HFFc6 (cell line): ENCODE measurements at regions not wholly inside any gene's neighbourhood (a gene's known extent, or its start where the extent isn't known, plus 50 kb on each side); places are given as distances from the start of the nearest gene placed in this dataset.

ENCODE experiments used
- DNase-seq: peaks from one replicate; pipeline ENCODE4 v3.0.0-alpha.2; 2018
- H3K27ac Mint-ChIP-seq: 2 replicates; pipeline ENCODE4 v1.8.0; 2020; ENCODE audit warnings: mild to moderate bottlenecking, mixed read lengths
- H3K27me3 Mint-ChIP-seq: 2 replicates; pipeline ENCODE4 v1.8.0; 2021; ENCODE audit warnings: mild to moderate bottlenecking, moderate library complexity, mixed read lengths; ENCODE audit not compliant: insufficient read depth
- H3K36me3 Mint-ChIP-seq: 2 replicates; pipeline ENCODE4 v1.8.0; 2021; ENCODE audit warnings: low read depth, mixed read lengths
- H3K4me1 Mint-ChIP-seq: 2 replicates; pipeline ENCODE4 v1.8.0; 2020; ENCODE audit warnings: low read depth, mixed read lengths
- H3K4me3 Mint-ChIP-seq: 2 replicates; pipeline ENCODE4 v1.8.0; 2020; ENCODE audit warnings: mild to moderate bottlenecking, moderate library complexity, mixed read lengths
- H3K9me3 Mint-ChIP-seq: 2 replicates; pipeline ENCODE4 v1.8.0; 2020; ENCODE audit warnings: mild to moderate bottlenecking, mixed read lengths
- TF ChIP-seq, protein P1 (sequence below): fragments of 200-600 bp; sonication (generic); IDR thresholded peaks from 2 replicates; pipeline ENCODE4 v1.5.0; 2021; ENCODE audit warnings: antibody characterized with exemption, mild to moderate bottlenecking

DNA sequence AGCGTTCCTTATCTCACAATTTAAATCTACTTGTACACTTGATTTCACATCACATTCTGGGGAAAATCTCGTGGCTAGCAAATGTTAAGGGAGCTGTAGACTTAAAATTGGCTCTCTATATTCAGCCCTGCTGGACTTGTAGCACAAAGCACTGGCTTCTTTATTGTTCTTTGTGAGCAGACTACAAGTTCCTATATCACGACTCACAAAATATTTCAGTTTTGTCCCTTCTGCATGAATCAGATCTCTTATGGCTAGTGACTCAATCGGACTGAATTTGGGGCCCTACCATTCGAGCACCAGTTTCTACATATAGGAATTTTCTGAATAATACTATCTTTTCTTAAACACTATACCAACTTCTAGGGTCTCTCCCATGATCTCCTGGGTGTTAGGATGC, 390.1 kb downstream of the ADAM29 start:
- no peaks in the 10 kb centered on the region for H3K36me3 Mint-ChIP-seq
- peaks cover 18% of the 10 kb centered on the region for H3K4me1 Mint-ChIP-seq
- DNase-seq = no peak
- no peaks in the 10 kb centered on the region; the same call in 1 of the 2 replicates for H3K9me3 Mint-ChIP-seq
- H3K27me3 Mint-ChIP-seq = peaks cover 3% of the 10 kb centered on the region
- TF ChIP-seq, protein P1, sequence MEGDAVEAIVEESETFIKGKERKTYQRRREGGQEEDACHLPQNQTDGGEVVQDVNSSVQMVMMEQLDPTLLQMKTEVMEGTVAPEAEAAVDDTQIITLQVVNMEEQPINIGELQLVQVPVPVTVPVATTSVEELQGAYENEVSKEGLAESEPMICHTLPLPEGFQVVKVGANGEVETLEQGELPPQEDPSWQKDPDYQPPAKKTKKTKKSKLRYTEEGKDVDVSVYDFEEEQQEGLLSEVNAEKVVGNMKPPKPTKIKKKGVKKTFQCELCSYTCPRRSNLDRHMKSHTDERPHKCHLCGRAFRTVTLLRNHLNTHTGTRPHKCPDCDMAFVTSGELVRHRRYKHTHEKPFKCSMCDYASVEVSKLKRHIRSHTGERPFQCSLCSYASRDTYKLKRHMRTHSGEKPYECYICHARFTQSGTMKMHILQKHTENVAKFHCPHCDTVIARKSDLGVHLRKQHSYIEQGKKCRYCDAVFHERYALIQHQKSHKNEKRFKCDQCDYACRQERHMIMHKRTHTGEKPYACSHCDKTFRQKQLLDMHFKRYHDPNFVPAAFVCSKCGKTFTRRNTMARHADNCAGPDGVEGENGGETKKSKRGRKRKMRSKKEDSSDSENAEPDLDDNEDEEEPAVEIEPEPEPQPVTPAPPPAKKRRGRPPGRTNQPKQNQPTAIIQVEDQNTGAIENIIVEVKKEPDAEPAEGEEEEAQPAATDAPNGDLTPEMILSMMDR = no peak
- no peak overlapping the region for H3K27ac Mint-ChIP-seq
- no peak overlapping the region; the same call in 1 of the 2 replicates for H3K4me3 Mint-ChIP-seq

DNA sequence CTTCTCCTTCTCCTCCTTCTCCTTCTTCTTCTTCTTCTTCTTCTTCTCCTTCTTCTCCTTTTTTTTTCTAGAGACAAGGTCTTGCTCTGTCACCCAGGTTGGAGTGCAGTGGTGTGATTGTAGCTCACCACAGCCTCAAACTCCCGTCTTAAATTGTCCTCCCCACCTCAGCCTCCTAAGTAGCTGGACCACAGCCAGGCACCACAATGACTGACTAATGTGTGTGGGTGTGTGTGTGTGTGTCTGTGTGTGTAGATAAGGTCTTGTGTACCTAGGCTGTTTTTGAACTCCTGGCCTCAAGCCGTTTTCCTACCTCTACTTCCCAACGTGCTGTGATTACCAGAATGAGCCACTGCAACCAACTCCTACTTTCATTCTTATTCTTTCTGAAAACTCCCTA, 390.9 kb downstream of the ADAM29 start:
- Mint-ChIP-seq H3K36me3 (no peaks in the 10 kb centered on the region), H3K9me3 (no peaks in the 10 kb centered on the region; the same call in 1 of the 2 replicates), H3K4me1 (peaks cover 18% of the 10 kb centered on the region), H3K4me3 (0 out of 2 replicates have a peak overlapping the region, but pooled peaks have one; percentile 2), H3K27me3 (peaks cover 3% of the 10 kb centered on the region), H3K27ac (peak overlapping the region; percentile 20; the same call in 1 of the 2 replicates)
- DNase-seq = no peak
- TF ChIP-seq, protein P1 = no peak

DNA sequence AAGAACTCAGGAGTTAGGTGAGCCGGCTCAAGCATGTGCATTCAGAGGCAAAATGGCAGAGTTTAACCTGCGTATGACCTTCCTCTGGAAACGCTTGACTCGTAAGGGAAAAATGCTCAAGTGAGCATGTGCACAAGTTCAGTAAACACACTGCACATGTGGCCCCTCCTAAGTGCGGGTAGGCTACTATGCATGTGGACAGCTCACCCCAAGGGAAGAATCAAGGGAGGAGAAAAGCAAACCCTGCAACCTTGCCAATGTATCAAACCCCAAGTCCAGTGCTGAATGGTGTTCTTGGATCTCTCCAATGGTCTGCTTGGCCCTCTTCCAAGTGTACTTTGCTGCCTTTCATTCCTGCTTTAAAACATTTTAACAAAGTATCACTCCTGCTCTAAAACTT, 407.1 kb downstream of the ADAM29 start:
- no peaks in the 10 kb centered on the region; the same call in 1 of the 2 replicates for H3K27me3 Mint-ChIP-seq
- DNase-seq = no peak
- no peak overlapping the region for H3K27ac Mint-ChIP-seq

DNA sequence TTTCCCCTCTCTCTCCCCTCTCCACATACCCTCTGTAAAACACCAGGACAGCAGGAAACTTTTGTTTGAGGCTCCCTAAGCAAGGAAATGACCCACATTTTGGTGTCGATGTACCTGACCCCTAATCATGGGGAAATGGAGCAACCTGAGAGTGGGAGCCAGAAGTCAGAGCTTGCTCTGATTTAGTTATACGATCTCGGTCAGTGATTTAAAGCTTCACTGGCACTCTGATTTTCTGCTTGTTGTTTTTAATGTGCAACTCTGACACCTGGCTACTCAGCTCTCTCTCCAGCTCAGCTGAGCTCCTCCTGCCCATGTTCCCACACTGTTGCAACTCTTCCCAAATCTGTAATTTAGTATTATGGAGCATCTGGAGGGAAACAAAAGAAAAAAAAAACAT, 408.6 kb downstream of the ADAM29 start:
- DNase-seq = no peak
- no peaks in the 10 kb centered on the region; the same call in 1 of the 2 replicates for H3K9me3 Mint-ChIP-seq
- no peaks in the 10 kb centered on the region; the same call in 1 of the 2 replicates for H3K27me3 Mint-ChIP-seq
- no peak overlapping the region for H3K27ac Mint-ChIP-seq
- H3K36me3 Mint-ChIP-seq = 0 out of 2 replicates have a peak, but pooled peaks cover 5% of the 10 kb centered on the region
- no peak overlapping the region for H3K4me3 Mint-ChIP-seq
- H3K4me1 Mint-ChIP-seq = peaks cover 10% of the 10 kb centered on the region; the same call in 1 of the 2 replicates
- TF ChIP-seq, protein P1 = no peak

More for the DNA sequence above, 407.1 kb downstream of the ADAM29 start:
- Mint-ChIP-seq H3K4me1 (peaks cover under 1% of the 10 kb centered on the region; the same call in 1 of the 2 replicates), H3K36me3 (no peaks in the 10 kb centered on the region), H3K9me3 (no peaks in the 10 kb centered on the region; the same call in 1 of the 2 replicates), H3K4me3 (no peak overlapping the region)
- TF ChIP-seq, protein P1 = no peak

DNA sequence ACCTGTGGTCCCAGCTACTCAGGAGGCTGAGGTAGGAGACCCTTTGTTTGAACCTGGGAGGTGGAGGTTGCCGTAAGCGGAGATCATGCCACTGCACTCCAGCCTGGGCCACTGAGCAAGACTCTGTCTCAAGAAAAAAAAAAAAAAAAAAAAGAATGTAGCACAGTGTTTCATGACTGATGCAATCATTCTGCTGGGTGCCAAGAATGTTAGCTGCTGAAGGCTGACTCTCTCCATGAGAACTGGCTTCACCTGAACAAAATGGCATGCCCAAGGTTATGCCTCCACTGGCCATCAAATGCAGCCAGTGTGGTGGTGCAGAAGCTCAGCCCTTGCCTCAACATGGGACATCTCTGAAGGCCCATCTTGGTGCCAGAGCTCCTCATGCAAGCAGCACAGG, 412.1 kb downstream of the ADAM29 start:
- TF ChIP-seq, protein P1 = no peak
- peaks cover 10% of the 10 kb centered on the region; the same call in 1 of the 2 replicates for H3K4me1 Mint-ChIP-seq
- H3K9me3 Mint-ChIP-seq = no peaks in the 10 kb centered on the region
- H3K36me3 Mint-ChIP-seq = 0 out of 2 replicates have a peak, but pooled peaks cover 5% of the 10 kb centered on the region
- H3K4me3 Mint-ChIP-seq = no peak overlapping the region
- H3K27ac Mint-ChIP-seq = peak overlapping the region; percentile 59; the same call in 1 of the 2 replicates
- no peak for DNase-seq
- no peaks in the 10 kb centered on the region; the same call in 1 of the 2 replicates for H3K27me3 Mint-ChIP-seq
